ENCODE measurements at regions not wholly inside any gene's neighbourhood (a gene's known extent, or its start where the extent isn't known, plus 50 kb on each side); places are given as distances from the start of the nearest gene placed in this dataset.
"Not testable (repeated sequence)": the region's sequence is repeated elsewhere in the genome, so short reads cannot be mapped to it uniquely, and the experiment has no call there.

DNA sequence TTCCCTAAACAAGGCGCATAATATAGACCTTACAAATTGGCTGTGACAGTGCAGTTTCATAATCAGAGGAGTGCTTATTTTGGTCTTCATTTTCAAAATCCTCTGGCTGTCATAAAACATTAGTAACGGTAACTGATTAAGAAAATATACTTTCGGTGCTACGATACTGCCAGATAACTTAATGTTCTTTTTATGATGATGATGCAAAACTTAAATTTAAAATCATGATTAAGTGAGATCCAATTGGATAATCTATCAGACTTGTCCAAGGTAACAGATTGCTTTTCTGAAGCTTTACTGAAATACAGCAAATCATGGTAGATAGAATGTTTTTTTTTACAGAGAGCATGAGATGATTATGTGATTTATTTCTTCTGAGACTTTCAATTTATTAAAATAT, 364.2 kb upstream of the CNTN3 start:
- no peak for DNase-seq (ENCODE audit: low read depth in 2 of 2)

DNA sequence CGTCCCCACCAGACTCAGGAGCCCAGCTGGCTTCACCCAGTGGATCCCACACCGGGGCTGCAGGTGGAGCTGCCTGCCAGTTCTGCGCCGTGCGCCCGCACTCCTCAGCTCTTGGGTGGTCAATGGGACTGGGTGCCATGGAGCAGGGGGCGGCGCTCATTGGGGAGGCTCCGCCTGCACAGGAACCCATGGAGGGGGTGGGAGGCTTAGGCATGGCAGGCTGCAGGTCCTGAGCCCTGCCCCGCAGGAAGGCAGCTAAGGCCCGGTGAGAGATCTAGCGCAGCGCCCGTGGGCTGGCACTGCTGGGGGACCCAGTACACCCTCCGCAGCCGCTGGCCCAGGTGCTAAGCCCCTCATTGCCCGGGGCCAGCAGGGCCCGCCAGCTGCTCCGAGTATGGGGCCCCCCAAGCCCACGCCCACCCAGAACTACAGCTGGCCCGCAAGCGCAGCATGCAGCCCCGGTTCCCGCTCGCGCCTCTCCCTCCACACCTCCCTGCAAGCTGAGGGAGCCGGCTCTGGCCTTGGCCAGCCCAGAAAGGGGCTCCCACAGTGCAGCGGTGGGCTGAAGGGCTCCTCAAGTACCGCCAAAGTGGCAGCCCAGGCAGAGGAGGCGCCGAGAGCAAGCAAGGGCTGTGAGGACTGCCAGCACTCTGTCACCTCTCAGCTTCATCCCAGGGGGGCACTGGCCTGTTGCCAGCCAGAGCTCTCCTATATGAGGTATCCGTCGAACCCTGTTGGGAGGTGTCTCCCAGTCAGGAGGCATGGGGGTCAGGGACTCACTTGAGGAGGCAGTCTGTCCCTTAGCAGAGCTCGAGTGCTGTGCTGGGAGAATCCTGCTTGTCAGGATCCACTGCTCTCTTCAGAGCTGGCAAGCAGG, 370.8 kb upstream of the CNTN3 start:
- not testable (repeated sequence) for DNase-seq (ENCODE audit: low read depth in 2 of 2)

- no peak for DNase-seq (ENCODE audit: low read depth in 2 of 2)
Measured at GRCh38 chr3:74988095-74988494, 373.6 kb upstream of the CNTN3 start.

GRCh38 chr3:74992898-74993297, 378.4 kb upstream of the CNTN3 start:
- DNase-seq (ENCODE audit: low read depth in 2 of 2), result no peak

GRCh38 chr3:75001330-75001729, 386.9 kb upstream of the CNTN3 start:
- no peak for DNase-seq (ENCODE audit: low read depth in 2 of 2)

DNA sequence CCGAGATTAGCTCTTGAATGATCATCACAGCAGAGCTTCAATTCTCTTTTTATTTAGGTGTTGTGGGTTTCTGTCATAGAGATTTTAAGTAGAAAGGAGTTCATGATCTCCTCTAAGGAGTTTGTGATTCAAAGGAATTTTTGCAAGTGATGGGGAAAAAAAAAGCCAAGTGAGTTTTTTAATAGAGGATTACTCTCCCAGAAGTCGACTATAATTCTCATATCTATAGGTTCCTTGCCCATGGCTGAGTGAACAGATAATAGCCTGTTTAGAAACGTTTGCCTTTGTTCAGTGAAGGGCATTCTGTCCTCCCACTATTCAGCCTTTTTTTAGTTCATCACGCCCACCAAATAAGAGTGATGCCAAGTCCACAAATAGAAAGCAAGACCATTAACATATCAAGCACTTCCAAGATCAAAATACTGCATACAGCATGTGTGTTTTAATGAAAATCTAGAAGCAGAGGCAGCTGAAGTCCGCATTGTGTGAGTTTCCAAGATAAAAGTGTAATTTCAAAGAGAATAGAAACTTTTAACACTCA, 398.4 kb upstream of the CNTN3 start:
- no peak for DNase-seq (ENCODE audit: low read depth in 2 of 2)

DNA sequence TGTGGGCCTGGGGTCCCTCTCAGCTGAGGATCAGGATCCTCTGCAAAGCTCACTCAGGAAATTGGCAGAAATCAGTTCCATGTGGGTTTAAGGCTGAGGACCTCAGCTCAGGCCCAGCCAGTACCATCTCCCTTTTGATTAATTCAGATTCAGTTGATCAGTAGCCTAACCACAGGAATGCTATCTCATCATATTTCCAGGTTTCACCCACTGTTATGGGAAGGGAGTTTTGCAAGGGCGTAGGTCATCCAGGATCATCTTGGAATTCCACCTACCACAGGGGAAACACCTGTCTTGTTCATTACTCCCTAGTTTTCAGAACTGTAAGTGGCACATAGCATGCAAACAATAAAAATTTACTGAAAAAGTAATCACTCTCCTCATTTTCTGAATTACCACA, 399.5 kb upstream of the CNTN3 start:
- DNase-seq (ENCODE audit: low read depth in 2 of 2), result no peak

- no peak for DNase-seq (ENCODE audit: low read depth in 2 of 2)
Measured at GRCh38 chr3:75015280-75015679, 400.8 kb upstream of the CNTN3 start.

DNA sequence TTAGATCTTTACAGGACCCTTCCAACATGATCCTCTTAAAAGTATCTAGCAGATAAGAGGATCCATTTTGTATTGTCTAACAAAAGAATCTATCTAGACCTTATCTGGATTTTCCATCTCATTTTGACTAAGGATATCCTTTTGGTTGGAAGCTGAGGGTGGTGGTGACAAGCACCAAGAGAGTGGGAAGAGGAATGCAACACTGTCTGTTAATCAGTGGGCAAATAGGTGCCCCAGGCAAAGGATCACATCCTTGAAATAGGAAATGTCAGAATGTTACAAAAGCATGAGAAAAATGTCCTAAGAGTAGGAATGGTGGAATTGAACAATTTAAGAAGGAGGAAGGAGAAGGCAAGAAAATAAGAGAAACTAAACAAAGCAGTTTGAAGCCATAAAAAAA, 420.7 kb upstream of the CNTN3 start:
- DNase-seq (ENCODE audit: low read depth in 2 of 2), result no peak

GRCh38 chr3:75042941-75043340, 428.5 kb upstream of the CNTN3 start:
- no peak for DNase-seq (ENCODE audit: low read depth in 2 of 2)

DNA sequence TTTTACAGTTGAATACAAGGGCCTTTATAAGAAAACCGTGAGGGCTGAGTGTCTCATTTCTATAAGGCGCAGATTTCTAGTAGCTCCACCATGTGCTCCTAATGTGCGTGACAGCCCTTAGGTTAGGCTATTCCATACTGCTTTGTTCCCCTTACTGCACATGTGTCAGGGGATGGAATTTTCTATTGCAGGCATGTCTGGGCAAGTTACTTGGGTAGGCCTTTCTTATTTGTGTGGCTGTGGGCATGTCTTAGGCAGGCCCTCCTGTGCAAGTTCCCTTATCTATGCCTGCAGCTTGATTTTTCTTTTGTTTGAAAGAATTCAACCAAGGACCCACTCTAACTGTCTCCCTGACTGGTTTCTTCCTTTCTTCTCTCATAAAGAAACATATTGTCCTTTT, 434.2 kb upstream of the CNTN3 start:
- no peak for DNase-seq (ENCODE audit: low read depth in 2 of 2)

GRCh38 chr3:75049533-75049932, 435.1 kb upstream of the CNTN3 start:
- no peak for DNase-seq (ENCODE audit: low read depth in 2 of 2)

DNA sequence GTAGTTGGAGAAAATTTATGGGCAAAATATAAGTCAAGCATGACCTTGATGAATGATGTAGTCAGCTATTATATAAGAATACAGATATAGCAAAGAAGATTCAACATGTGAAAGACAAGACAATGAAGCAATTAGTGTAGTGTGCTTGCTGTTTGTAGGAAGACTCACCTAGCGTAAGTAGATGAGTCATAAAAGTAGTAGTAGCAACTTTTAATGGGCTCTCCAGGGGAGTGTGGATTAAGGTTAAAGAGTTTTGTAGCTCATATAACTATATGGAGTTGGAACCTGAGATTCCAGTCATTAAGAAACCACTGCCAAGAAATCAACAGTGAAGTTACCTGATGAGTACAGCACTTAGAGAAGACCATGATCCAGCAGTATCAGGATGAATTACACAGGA, 444.7 kb upstream of the CNTN3 start:
- no peak for DNase-seq (ENCODE audit: low read depth in 2 of 2)

DNA sequence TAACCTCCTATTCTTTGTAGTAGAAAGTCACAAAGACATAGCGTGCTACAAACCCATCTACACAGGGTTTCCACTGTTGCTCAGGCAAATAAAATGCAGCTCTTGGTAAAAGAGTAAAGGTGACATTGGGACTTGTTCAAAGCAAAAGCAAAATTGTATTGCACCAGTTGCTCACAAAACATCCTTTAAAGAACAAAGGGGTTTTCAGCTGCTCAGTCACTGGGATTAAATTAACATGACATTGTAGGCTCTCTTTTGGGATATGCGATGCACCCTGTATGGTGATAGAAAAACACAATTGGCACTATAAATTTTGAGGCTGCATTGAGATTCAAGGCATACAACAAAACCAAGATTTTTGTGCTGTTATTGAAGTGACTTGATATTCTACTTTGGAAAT, 447.3 kb upstream of the CNTN3 start:
- DNase-seq (ENCODE audit: low read depth in 2 of 2), result no peak

GRCh38 chr3:75075158-75075557, 460.7 kb upstream of the CNTN3 start:
- DNase-seq (ENCODE audit: low read depth in 2 of 2), result no peak

- no peak for DNase-seq (ENCODE audit: low read depth in 2 of 2)
Measured at GRCh38 chr3:75076481-75076880, 462.0 kb upstream of the CNTN3 start.

DNA sequence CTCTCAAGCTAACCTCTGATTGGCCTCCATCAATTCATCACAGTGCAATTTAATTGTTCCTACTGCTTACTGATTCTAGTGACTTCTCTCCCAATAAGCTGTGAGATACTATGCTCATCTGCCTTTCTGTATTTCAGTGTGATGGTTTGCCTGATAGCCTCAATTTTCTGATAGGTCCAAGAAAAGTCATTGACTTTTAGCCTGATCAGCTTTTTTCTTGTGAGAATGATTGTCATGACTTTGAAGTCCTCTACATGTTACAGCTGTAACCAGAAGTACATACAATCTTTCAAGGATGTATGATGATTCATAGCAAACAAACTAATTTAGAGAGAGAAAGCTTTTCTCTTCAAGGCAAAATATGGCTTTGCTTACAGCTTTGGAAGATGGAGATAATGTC, 463.8 kb upstream of the CNTN3 start:
- DNase-seq (ENCODE audit: low read depth in 2 of 2), result no peak

DNA sequence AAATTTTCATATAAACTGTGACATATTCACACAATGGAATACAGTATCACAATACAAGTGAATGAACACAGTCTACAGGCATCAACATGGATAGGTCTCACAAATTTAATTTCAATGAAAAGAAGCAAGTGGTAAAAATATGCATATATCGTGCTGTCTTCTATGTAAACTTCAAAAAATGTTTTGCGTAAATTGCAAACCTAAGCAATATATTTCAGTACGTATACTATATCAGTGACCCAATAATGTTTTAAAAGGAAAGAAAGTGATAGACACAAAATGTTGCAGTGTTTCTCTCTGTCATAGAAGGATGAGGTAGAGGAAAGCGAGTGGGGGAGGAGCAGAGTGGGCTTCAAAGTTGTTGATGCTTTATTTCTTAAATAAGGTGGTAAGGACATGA, 468.4 kb upstream of the CNTN3 start:
- no peak for DNase-seq (ENCODE audit: low read depth in 2 of 2)

DNA sequence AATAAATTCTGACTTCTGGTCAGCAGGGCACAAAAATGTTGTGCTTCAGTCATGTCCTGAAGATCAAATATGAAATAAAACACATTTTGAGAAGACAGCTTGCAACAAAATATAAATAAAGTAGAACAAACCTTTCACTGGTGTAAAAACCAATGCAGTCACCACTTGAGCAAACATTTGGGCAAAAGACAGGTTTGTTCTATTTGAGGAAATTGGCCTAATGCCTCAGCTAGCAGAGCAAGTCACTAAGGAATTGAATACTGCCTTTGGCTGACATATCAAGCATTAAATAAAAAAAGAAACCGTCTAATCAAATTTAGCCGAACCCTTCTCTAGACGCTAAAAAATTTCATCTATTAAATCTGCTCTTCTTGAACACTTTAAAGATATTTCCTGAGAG, 475.4 kb upstream of the CNTN3 start:
- no peak for DNase-seq (ENCODE audit: low read depth in 2 of 2)

- peak in 1 of 2 donors; percentile 0 for DNase-seq (ENCODE audit: low read depth in 2 of 2)
Measured at GRCh38 chr3:75101329-75102147, 487.1 kb upstream of the CNTN3 start.

DNA sequence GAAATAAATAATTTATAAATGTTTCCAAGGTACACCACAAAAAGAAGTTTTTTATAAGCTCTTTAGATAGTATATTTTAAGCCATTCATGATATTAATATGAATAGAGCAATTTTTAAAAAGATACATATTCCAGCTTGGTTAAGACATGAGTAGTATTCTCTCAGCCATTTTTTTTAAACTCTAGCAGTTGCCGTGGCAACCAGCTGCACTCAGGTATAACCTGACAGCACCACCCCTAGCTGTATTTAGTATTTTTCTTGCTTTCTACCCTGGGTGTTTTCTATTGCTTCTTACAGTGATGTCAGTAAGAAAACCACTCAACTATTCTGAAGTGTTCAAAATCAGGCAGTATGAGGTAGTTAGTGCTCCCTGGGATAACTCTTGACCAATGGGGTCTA, 496.3 kb upstream of the CNTN3 start:
- DNase-seq (ENCODE audit: low read depth in 2 of 2), result no peak

- DNase-seq (ENCODE audit: low read depth in 2 of 2), result no peak
Measured at GRCh38 chr3:75115695-75116094, 501.2 kb upstream of the CNTN3 start.

- no peak for DNase-seq (ENCODE audit: low read depth in 2 of 2)
Measured at GRCh38 chr3:75118779-75119178, 504.3 kb upstream of the CNTN3 start.
